A673 (cell line): ENCODE measurements at regions not wholly inside any gene's neighbourhood (a gene's known extent, or its start where the extent isn't known, plus 50 kb on each side); places are given as distances from the start of the nearest gene placed in this dataset.

Source experiments
- BruUV-seq: library from RNA; stranded (reverse); fragments of 400-500 nt; replicated peaks from 2 replicates; lab custom pipeline; 2021; lab: Mats Ljungman, UMichigan
- CTCF ChIA-PET: fragments of 300-600 bp; sonication (Branson Sonifier 250); formaldehyde crosslinking; loops from one replicate; lab custom pipeline; 2022; ENCODE audit warnings: antibody characterized with exemption; lab: Charles Lee
- POLR2A ChIA-PET: fragments of 300-600 bp; sonication (Branson Sonifier 250); formaldehyde crosslinking; loops from one replicate; lab custom pipeline; 2022; ENCODE audit warnings: antibody characterized with exemption; ENCODE audit not compliant: low non-redundant PET; lab: Charles Lee
- DNase-seq: peaks from one replicate; pipeline ENCODE4 v3.0.0-alpha.2; 2015; ENCODE audit warnings: low spot score
- H3K27ac ChIP-seq: fragments of 200-600 bp; sonication (generic); 2 replicates; pipeline ENCODE4 v1.5.1; 2016; ENCODE audit warnings: mixed run types, low read depth, mild to moderate bottlenecking, mixed read lengths, antibody characterized with exemption, low read length; ENCODE audit not compliant: poor library complexity, severe bottlenecking
- H3K27me3 ChIP-seq: fragments of 200-600 bp; sonication (generic); replicated peaks from 2 replicates; pipeline ENCODE4 v1.6.1; 2017; ENCODE audit warnings: mixed run types, low read depth, mild to moderate bottlenecking, mixed read lengths, antibody characterized with exemption, low read length; ENCODE audit not compliant: insufficient read depth, poor library complexity
- H3K36me3 ChIP-seq: fragments of 200-600 bp; sonication (generic); 2 replicates; pipeline ENCODE4 v1.6.1; 2016; ENCODE audit warnings: mixed run types, mild to moderate bottlenecking, mixed read lengths, antibody characterized with exemption, low read length; ENCODE audit not compliant: insufficient read depth, poor library complexity, severe bottlenecking
- H3K4me1 ChIP-seq: fragments of 200-600 bp; sonication (generic); 2 replicates; pipeline ENCODE4 v1.6.1; 2017; ENCODE audit warnings: mixed run types, mild to moderate bottlenecking, mixed read lengths, antibody characterized with exemption, low read length; ENCODE audit not compliant: insufficient read depth, poor library complexity, severe bottlenecking
- H3K4me3 ChIP-seq: fragments of 200-600 bp; sonication (generic); 2 replicates; pipeline ENCODE4 v1.5.1; 2016; ENCODE audit warnings: low read depth, mixed run types, mild to moderate bottlenecking, mixed read lengths, low read length; ENCODE audit not compliant: poor library complexity, severe bottlenecking
- H3K9me3 ChIP-seq: fragments of 200-600 bp; sonication (generic); 2 replicates; pipeline ENCODE4 v1.6.1; 2016; ENCODE audit warnings: mixed run types, low read depth, mild to moderate bottlenecking, mixed read lengths, antibody characterized with exemption, low read length; ENCODE audit not compliant: poor library complexity, severe bottlenecking
- CTCF ChIP-seq: fragments of 300-800, 200-600 bp; sonication (generic); conservative IDR thresholded peaks from 2 replicates; pipeline ENCODE4 v1.5.1; 2017; ENCODE audit warnings: low read depth, mild to moderate bottlenecking, antibody characterized with exemption, low read length, moderate library complexity, mixed read lengths
- EZH2 ChIP-seq: fragments of 200-600 bp; sonication (generic); IDR thresholded peaks from 2 replicates; pipeline ENCODE4 v1.6.1; 2017; ENCODE audit warnings: borderline replicate concordance, low read depth, mild to moderate bottlenecking, mixed read lengths, antibody characterized with exemption, low read length; ENCODE audit not compliant: poor library complexity, severe bottlenecking
- intact Hi-C: fragments of 100-400 bp; cut with micrococcal nuclease; formaldehyde crosslinking; loops from one replicate; pipeline ENCODE4 v1.10.0; 2022; ENCODE audit not compliant: unreplicated experiment

- DNase-seq: no peak
- intact Hi-C loops: no loop called here
- Histone ChIP-seq H3K9me3 (no peaks in the 10 kb centered on the region), H3K36me3 (no peaks in the 10 kb centered on the region), H3K4me3 (no peak overlapping the region), H3K4me1 (no peaks in the 10 kb centered on the region), H3K27ac (no peak overlapping the region), H3K27me3 (no peaks in the 10 kb centered on the region)
- no TSS peak for BruUV-seq
- ChIA-PET CTCF (no interaction called here), POLR2A (no interaction called here)
- no peak for TF ChIP-seq CTCF
- no peak for TF ChIP-seq EZH2
These were observed 486.9 kb downstream of the CDH8 start for GRCh38 chr16:61549327-61549726.

GRCh38 chr16:61547626-61548025, 488.6 kb downstream of the CDH8 start:
- POLR2A ChIA-PET: no interaction called here
- CTCF ChIA-PET: no interaction called here
- H3K4me3 ChIP-seq: no peak overlapping the region
- H3K36me3 ChIP-seq: no peaks in the 10 kb centered on the region
- no TSS peak for BruUV-seq
- H3K4me1 ChIP-seq: no peaks in the 10 kb centered on the region
- H3K27ac ChIP-seq: no peak overlapping the region
- H3K27me3 ChIP-seq: no peaks in the 10 kb centered on the region
- no peaks in the 10 kb centered on the region for H3K9me3 ChIP-seq
- TF ChIP-seq CTCF: no peak
- no peak for TF ChIP-seq EZH2
- intact Hi-C loops: no loop called here
- no peak for DNase-seq

GRCh38 chr16:61544165-61544564, 492.1 kb downstream of the CDH8 start:
- Histone ChIP-seq H3K4me1 (no peaks in the 10 kb centered on the region), H3K27ac (no peak overlapping the region), H3K27me3 (no peaks in the 10 kb centered on the region), H3K4me3 (no peak overlapping the region), H3K9me3 (no peaks in the 10 kb centered on the region), H3K36me3 (no peaks in the 10 kb centered on the region)
- CTCF ChIA-PET: no interaction called here
- POLR2A ChIA-PET: no interaction called here
- intact Hi-C loops: no loop called here
- BruUV-seq: no TSS peak
- TF ChIP-seq CTCF: no peak
- TF ChIP-seq EZH2: no peak
- DNase-seq: no peak
